HEK293 (cell line): ENCODE measurements at regions not wholly inside any gene's neighbourhood (a gene's known extent, or its start where the extent isn't known, plus 50 kb on each side); places are given as distances from the start of the nearest gene placed in this dataset.

ENCODE experiments used
- ELK4 ChIP-seq: IDR thresholded peaks from 2 replicates; pipeline ENCODE4 v1.6.1; 2011; ENCODE audit warnings: mild to moderate bottlenecking, low read depth, low read length, borderline replicate concordance
- YY1 ChIP-seq: fragments of 450-650 bp; formaldehyde crosslinking; IDR thresholded peaks from 2 replicates; pipeline ENCODE4 v1.5.1; 2018; ENCODE audit warnings: missing biosample characterization, missing genetic modification characterization
- ZNF18 ChIP-seq: fragments of 450-650 bp; formaldehyde crosslinking; IDR thresholded peaks from 2 replicates; pipeline ENCODE4 v1.5.1; 2016; ENCODE audit warnings: missing biosample characterization, missing genetic modification characterization
- ZNF239 ChIP-seq: fragments of 450-650 bp; formaldehyde crosslinking; IDR thresholded peaks from 2 replicates; pipeline ENCODE4 v1.5.1; 2016; ENCODE audit warnings: missing biosample characterization, missing genetic modification characterization
- ZNF510 ChIP-seq: fragments of 450-650 bp; formaldehyde crosslinking; IDR thresholded peaks from 2 replicates; pipeline ENCODE4 v1.5.1; 2018; ENCODE audit warnings: mild to moderate bottlenecking, missing genetic modification characterization, missing biosample characterization; ENCODE audit not compliant: insufficient replicate concordance
- ZNF561 ChIP-seq: fragments of 450-650 bp; IDR thresholded peaks from 2 replicates; pipeline ENCODE4 v1.5.1; 2018; ENCODE audit warnings: missing biosample characterization, missing genetic modification characterization, borderline replicate concordance
- TF ChIP-seq, protein P1 (sequence below): fragments of 450-650 bp; formaldehyde crosslinking; IDR thresholded peaks from 2 replicates; pipeline ENCODE4 v1.5.1; 2016; ENCODE audit warnings: missing biosample characterization, missing genetic modification characterization
- TF ChIP-seq, protein P2 (sequence below): sonication (generic); formaldehyde crosslinking; IDR thresholded peaks from 2 replicates; pipeline ENCODE4 v1.8.1; 2022; ENCODE audit warnings: mild to moderate bottlenecking, moderate library complexity, missing genetic modification reagents

GRCh38 chr4:173991814-173992213 is 291.7 kb downstream of the FBXO8 start:
- TF ChIP-seq, protein P1, sequence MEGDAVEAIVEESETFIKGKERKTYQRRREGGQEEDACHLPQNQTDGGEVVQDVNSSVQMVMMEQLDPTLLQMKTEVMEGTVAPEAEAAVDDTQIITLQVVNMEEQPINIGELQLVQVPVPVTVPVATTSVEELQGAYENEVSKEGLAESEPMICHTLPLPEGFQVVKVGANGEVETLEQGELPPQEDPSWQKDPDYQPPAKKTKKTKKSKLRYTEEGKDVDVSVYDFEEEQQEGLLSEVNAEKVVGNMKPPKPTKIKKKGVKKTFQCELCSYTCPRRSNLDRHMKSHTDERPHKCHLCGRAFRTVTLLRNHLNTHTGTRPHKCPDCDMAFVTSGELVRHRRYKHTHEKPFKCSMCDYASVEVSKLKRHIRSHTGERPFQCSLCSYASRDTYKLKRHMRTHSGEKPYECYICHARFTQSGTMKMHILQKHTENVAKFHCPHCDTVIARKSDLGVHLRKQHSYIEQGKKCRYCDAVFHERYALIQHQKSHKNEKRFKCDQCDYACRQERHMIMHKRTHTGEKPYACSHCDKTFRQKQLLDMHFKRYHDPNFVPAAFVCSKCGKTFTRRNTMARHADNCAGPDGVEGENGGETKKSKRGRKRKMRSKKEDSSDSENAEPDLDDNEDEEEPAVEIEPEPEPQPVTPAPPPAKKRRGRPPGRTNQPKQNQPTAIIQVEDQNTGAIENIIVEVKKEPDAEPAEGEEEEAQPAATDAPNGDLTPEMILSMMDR (tag by site-specific recombination), result no peak
- TF ChIP-seq ELK4, result no peak
- no peak for TF ChIP-seq ZNF18 (tag by site-specific recombination)
- TF ChIP-seq, protein P2, sequence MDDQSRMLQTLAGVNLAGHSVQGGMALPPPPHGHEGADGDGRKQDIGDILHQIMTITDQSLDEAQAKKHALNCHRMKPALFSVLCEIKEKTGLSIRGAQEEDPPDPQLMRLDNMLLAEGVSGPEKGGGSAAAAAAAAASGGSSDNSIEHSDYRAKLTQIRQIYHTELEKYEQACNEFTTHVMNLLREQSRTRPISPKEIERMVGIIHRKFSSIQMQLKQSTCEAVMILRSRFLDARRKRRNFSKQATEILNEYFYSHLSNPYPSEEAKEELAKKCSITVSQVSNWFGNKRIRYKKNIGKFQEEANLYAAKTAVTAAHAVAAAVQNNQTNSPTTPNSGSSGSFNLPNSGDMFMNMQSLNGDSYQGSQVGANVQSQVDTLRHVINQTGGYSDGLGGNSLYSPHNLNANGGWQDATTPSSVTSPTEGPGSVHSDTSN (CRISPR knock-in tag), result no peak
- no peak for TF ChIP-seq ZNF561 (tag by site-specific recombination)
- TF ChIP-seq YY1 (tag by site-specific recombination), result no peak
- TF ChIP-seq ZNF239 (tag by site-specific recombination), result no peak
- TF ChIP-seq ZNF510 (tag by site-specific recombination), result no peak
